Astrocyte of the spinal cord (primary cell): ENCODE measurements at regions not wholly inside any gene's neighbourhood (a gene's known extent, or its start where the extent isn't known, plus 50 kb on each side); places are given as distances from the start of the nearest gene placed in this dataset.
"Not testable (repeated sequence)": the region's sequence is repeated elsewhere in the genome, so short reads cannot be mapped to it uniquely, and the experiment has no call there.

ENCODE experiments used
- DNase-seq: peaks from one replicate; pipeline ENCODE4 v3.0.0; 2011; ENCODE audit warnings: low read depth, low spot score
- H3K4me3 ChIP-seq: 2 replicates; pipeline ENCODE4 v1.5.1; 2011; ENCODE audit warnings: low read depth, mild to moderate bottlenecking, low read length, moderate library complexity
- CTCF ChIP-seq: IDR thresholded peaks from 2 replicates; pipeline ENCODE4 v1.5.1; 2012; ENCODE audit warnings: low read depth, mild to moderate bottlenecking, low read length, inconsistent platforms
- in situ Hi-C: cut with HindIII; loops from 2 replicates; pipeline ENCODE4 v1.10.0; 2017; ENCODE audit warnings: low sequenced_read_pairs

DNA sequence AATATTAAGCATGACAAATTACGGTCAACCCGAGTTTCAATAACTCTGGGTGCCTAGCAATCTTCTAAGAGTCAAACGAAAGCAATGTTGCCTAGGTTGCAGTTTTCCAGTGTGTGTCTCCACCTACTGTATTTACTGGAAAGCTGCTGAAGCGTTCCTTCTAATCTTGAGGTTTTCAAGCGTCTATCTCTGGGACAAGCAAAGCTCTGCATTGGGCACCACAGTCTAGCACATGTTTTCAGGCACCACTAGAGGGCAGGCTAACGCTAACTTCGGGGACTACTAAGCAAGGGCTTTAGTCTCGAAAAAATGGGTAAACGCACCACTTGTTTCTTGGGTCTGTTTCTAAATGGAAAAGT is 82.7 kb upstream of the KIF2A start:
- in situ Hi-C loops, DNase-seq: not testable (repeated sequence)

GRCh38 chr5:62224987-62225601 is 80.9 kb upstream of the KIF2A start:
- TF ChIP-seq CTCF, result peak; percentile 20
- in situ Hi-C loops, DNase-seq, H3K4me3 ChIP-seq: not testable (repeated sequence)

More for the DNA sequence above, 82.7 kb upstream of the KIF2A start:
- not testable (repeated sequence) for H3K4me3 ChIP-seq
- TF ChIP-seq CTCF, result peak; percentile 29

DNA sequence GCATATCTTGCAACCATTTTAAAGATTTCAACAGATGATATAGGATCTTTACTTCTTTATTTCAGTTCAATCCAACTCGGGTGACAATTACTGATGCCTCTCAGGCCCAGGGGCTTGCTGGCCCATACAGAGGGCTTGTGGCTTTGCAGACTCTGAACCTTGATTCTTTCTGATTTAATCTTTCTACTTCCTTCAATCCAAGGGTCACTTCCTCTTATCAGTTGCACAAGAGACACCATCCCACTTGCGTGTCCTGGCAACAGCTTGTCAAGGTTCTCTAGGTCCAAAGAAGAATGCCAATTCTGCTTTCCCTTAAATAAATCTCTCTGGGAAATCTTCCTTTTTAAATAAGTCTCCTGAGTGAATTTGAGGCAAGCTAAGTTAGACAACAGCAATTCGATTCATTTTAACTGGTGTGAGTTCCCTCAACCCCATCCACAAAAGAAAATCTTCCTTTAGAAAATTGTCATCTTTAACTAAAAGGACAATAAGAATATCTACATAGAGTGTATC is 75.1 kb upstream of the KIF2A start:
- in situ Hi-C loops, H3K4me3 ChIP-seq, DNase-seq: not testable (repeated sequence)

DNA sequence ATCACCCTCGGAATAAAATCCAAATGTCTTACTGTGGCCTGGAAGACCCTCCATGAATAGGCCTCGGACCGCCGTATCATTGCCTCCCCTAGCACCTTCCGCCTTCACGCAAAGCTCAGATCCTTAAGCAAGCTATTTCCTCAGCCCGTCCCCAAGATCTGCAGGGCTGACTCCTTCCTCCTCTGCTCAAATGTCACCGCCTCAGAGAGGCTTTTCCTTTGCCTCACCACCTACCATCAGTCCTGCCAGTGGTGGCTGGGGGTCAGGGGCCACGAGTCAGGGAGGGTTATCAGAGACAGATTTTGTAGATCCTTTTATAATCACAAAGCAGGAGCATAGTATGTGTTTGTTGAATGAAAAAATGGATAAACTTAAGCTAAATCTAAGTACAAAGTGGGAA is 74.4 kb upstream of the KIF2A start:
- no peak for DNase-seq
- in situ Hi-C loops, result no loop called here
- H3K4me3 ChIP-seq, result no peak overlapping the region
- TF ChIP-seq CTCF, result no peak

GRCh38 chr5:62232218-62232617 is 73.8 kb upstream of the KIF2A start:
- H3K4me3 ChIP-seq, DNase-seq, in situ Hi-C loops: not testable (repeated sequence)

GRCh38 chr5:62233083-62234046 is 72.6 kb upstream of the KIF2A start:
- H3K4me3 ChIP-seq, in situ Hi-C loops: not testable (repeated sequence)
- DNase-seq, result peak; percentile 32

DNA sequence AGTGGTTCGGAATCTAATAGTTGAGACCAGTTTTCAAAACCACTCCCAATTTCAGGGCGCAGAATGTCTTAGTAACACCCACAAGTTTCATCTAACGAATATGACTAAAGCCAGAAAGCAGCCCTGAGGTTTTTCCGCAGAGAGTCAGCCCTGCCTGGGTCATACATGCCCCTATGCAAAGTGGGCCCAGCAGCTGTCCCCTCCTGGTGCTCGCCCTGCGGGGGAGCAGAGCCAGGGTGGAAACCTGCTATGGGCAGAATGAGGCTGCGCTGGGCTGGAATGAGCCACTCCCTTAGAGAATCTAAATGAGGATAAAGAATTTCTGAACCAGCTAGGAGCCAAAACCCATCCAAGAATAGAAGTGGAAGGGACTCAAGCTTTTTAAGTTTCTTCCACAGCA is 69.4 kb upstream of the KIF2A start:
- in situ Hi-C loops, H3K4me3 ChIP-seq, DNase-seq: not testable (repeated sequence)

GRCh38 chr5:62237944-62238343 is 68.1 kb upstream of the KIF2A start:
- in situ Hi-C loops, DNase-seq, H3K4me3 ChIP-seq: not testable (repeated sequence)

GRCh38 chr5:62238584-62238983 is 67.4 kb upstream of the KIF2A start:
- H3K4me3 ChIP-seq, in situ Hi-C loops, DNase-seq: not testable (repeated sequence)

DNA sequence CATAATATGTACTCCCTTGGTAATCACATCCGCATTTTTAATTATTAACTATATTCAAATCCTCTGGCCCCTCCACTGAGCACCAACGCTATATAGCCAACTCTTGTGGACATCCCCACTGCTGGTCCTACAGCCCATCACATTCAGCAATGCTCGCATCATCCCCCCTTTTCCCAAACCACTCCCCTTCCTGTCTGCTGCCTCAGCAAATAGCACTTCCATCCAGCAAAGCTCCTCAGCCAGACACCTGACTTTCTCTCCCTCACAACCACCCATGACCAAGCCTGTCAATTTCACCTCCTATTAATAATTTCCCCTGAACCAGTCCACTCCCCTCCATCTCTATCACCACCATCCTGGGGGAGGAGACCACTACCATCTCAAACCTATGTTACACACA is 65.5 kb upstream of the KIF2A start:
- DNase-seq, in situ Hi-C loops, H3K4me3 ChIP-seq: not testable (repeated sequence)

DNA sequence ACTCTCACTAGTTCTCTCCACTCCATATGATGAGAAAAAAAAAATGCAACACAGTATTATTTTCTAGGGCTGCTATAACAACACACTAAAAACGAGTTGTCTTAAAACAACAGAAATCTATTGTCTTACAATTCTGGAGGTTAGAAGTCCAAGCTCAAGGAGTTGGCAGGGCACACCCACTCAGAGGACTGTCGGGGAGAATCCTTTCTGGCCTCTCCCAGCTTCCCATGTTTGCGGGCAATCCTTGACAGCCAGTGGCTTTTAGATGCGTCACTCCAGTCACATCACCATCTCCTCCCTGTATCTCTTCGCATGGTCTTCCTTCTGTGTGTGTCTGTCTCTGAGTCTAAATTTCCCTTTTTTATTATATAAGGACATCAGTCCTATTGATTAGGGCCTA is 64.0 kb upstream of the KIF2A start:
- in situ Hi-C loops, DNase-seq, H3K4me3 ChIP-seq: not testable (repeated sequence)

DNA sequence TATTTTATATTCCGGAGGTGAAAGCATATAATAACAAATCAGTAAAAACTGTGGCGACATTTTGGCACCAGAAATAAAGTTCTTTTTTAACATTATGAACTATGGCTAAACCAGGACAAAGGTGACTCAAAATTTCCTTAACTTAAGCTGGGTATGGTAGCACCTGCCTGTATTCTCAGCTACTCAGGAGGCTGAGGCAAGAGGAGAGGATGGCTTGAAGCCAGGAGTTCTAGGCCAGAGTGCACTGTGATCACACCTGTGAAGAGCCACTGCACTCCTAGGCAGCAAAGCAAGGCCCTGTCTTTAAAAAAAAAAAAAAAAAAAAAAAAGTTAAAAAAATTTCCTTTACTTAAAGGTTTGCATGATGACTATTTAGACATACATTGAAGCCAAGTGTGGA is 63.0 kb upstream of the KIF2A start:
- DNase-seq, H3K4me3 ChIP-seq, in situ Hi-C loops: not testable (repeated sequence)

DNA sequence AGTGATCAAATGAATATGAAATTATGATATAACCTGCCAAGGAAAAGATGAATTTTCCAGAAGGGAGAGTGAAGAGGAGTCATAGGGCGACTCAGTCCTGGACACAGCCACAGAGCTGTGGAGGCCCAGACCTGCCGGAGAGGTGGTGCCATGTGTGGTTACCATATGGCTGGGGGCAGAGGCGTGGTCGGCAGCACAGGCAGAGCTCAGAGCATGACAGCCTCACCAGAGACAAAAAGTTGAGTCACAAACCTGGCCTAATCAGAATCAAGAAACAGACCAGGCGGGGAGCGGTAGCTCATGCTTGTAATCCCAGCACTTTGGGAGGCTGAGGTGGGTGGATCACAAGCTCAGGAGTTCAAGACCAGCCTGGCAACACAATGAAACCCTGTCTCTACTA is 57.8 kb upstream of the KIF2A start:
- in situ Hi-C loops, H3K4me3 ChIP-seq, DNase-seq: not testable (repeated sequence)

- H3K4me3 ChIP-seq, DNase-seq, in situ Hi-C loops: not testable (repeated sequence)
Measured at GRCh38 chr5:62250085-62250484, 55.9 kb upstream of the KIF2A start.
